CD4-positive, alpha-beta T cell treated with Interleukin-21 for 1 hour (primary cell): ENCODE measurements at regions not wholly inside any gene's neighbourhood (a gene's known extent, or its start where the extent isn't known, plus 50 kb on each side); places are given as distances from the start of the nearest gene placed in this dataset.

ENCODE experiments used
- DNase-seq: peaks from one replicate; pipeline ENCODE4 v3.0.0-alpha.2; 2020

GRCh38 chr1:57683037-57683942, 259.4 kb upstream of the DAB1 start:
- no peak for DNase-seq

GRCh38 chr1:57678138-57678537, 254.3 kb upstream of the DAB1 start:
- DNase-seq = no peak

- no peak for DNase-seq
Observed at GRCh38 chr1:57675776-57676175, 251.9 kb upstream of the DAB1 start.

- no peak for DNase-seq
Observed at GRCh38 chr1:57674801-57675200, 250.9 kb upstream of the DAB1 start.

GRCh38 chr1:57672346-57673140, 248.7 kb upstream of the DAB1 start:
- DNase-seq = no peak

GRCh38 chr1:57671750-57672149, 247.9 kb upstream of the DAB1 start:
- DNase-seq = no peak

GRCh38 chr1:57659804-57660203, 235.9 kb upstream of the DAB1 start:
- no peak for DNase-seq

- no peak for DNase-seq
Observed at GRCh38 chr1:57655161-57655560, 231.3 kb upstream of the DAB1 start.

- DNase-seq = no peak
Observed at GRCh38 chr1:57644667-57645066, 220.8 kb upstream of the DAB1 start.

- DNase-seq = no peak
Observed at GRCh38 chr1:57638239-57638638, 214.4 kb upstream of the DAB1 start.

GRCh38 chr1:57637155-57637554, 213.3 kb upstream of the DAB1 start:
- no peak for DNase-seq

- no peak for DNase-seq
Observed at GRCh38 chr1:57633881-57634280, 210.0 kb upstream of the DAB1 start.

GRCh38 chr1:57633056-57633455, 209.2 kb upstream of the DAB1 start:
- no peak for DNase-seq

GRCh38 chr1:57632401-57632800, 208.5 kb upstream of the DAB1 start:
- no peak for DNase-seq

GRCh38 chr1:57627612-57628011, 203.8 kb upstream of the DAB1 start:
- DNase-seq = no peak

- no peak for DNase-seq
Observed at GRCh38 chr1:57623791-57624538, 200.1 kb upstream of the DAB1 start.

GRCh38 chr1:57623039-57623790, 199.4 kb upstream of the DAB1 start:
- DNase-seq = no peak

- DNase-seq = no peak
Observed at GRCh38 chr1:57621776-57622175, 197.9 kb upstream of the DAB1 start.

- no peak for DNase-seq
Observed at GRCh38 chr1:57620605-57621004, 196.7 kb upstream of the DAB1 start.

- DNase-seq = no peak
Observed at GRCh38 chr1:57616921-57617320, 193.1 kb upstream of the DAB1 start.

GRCh38 chr1:57615956-57616355, 192.1 kb upstream of the DAB1 start:
- DNase-seq = no peak

- no peak for DNase-seq
Observed at GRCh38 chr1:57612833-57613232, 189.0 kb upstream of the DAB1 start.

GRCh38 chr1:57605933-57606332, 182.1 kb upstream of the DAB1 start:
- no peak for DNase-seq
